ENCODE measurements at regions not wholly inside any gene's neighbourhood (a gene's known extent, or its start where the extent isn't known, plus 50 kb on each side); places are given as distances from the start of the nearest gene placed in this dataset.

DNA sequence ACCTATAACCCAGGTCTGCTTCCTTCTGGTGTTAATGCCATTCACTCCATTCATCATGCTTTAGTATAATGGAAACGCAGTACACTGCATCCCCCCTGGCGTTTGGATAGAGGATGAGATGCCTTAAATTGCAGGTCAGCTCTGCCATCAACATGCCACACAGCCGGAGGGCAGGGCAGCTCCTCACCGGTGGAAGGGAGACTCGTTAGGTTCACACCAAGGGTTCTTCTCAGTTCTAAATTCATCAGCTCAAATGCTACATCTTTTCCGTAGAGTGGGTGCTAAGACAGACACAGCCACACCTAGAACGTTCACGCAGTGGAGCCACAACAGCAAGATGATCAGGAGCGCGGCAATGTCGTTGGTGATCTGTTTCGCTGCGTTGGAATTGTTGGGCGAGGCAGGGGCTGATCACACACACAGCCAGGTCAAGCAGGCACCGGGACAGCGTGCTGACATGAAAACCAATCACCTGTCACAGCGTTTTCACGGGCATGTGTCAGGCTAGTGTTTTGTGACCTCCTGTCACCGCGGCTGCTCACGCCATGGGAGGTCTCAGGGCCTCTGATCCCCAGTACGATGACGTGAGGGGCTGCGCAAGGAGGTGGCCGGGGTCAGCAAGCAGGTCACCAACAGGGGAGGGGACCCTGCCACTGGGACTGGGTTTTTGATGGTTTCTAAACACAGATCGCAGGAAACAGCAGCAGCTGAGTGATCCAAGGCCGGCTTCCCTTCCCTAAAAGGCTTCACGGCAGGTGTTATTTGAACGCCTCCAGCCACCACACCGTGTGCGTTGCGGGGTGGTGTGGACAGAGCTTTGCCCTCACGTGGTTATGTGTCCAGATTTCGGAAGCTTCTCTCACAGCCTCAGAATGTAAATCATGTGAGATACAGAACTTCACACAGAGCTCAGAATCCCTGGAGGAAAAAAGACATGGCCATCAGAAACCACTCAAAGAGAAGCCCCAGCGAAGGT, 94.3 kb upstream of the IRS2 start:
- no peak for DNase-seq

GRCh38 chr13:109879338-109879737, 93.0 kb upstream of the IRS2 start:
- no peak for DNase-seq

- no peak for DNase-seq
Observed at GRCh38 chr13:109877809-109878208, 91.4 kb upstream of the IRS2 start.

- DNase-seq: no peak
Observed at GRCh38 chr13:109875746-109876145, 89.4 kb upstream of the IRS2 start.

DNA sequence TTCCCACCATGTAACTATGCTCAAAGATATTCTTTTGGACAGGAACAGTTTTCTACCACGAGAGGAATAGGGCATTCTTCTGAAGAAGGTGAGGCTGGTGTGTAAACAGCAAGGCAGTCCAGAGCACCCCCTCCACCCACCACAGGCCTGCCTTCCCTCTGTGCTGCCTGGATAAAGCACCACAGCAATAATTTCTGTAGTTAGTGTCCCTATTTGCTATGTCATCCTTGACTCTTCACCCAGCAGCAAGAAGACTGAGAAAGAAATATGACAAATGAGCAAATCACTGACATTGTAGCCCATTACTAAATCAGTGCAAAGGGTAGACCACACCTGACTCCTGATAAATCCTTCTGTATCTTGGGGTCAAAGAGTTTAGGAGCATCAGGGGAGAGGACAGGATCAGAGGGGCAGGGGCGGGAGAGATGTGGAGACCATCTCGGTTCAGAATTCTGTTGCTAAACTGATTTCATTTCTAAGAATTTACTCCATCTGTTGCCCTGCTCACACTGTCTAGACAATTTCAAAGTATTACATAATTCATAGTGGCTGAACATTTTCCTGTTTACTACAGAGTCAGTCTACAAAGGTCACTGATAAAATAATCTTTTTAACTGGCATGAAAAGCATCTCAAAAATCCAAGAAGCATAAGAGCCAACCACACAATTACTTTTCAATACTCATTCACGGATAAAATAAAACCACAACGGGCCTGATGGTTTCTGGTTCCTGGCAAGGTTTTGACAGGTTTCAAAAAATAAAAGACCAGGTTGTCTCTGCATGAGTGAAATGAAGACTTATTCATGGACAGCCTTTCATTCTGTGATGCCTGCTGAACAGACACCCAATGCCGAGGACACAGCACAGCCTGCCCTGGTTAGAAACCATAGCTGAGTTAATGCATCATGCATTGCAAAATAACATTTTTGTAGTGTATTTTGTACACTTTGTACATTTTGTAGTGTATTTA, 88.4 kb upstream of the IRS2 start:
- DNase-seq: no peak

DNA sequence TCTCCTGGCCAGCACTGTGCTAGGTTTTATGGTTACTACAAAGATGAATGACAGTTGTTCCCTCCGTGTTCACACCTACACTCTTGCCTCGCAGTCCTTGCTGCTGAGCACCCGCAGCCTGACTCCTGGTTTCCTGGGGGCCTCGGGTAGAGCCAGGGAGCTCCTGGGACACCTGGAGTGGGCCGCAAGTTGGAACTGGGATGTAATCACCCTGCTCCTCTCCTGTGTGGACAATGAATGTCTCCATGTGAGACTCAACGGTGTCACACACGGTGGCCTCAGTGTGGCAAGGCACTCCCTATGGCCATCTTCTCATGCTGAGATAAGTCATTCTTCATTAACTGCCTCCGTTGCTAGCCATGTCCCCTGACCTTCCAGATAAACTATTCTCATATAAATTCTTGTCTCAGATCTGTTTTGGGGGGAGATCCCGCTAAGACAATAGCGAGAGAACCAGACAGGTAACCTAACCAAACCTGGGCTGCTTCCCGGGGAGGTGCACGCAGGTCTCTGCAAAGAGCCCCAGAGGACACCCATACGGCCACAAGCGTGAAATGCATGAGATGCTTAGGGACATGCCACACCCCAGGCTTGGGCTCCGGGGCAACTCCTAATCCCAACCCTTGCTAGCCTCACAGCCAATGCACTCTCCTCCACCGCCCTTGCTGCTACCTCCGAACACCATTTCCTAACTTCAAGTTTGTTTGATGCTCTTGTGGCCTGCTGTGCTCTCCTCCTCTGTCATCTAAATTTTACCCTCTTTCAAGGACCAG, 87.2 kb upstream of the IRS2 start:
- no peak for DNase-seq

DNA sequence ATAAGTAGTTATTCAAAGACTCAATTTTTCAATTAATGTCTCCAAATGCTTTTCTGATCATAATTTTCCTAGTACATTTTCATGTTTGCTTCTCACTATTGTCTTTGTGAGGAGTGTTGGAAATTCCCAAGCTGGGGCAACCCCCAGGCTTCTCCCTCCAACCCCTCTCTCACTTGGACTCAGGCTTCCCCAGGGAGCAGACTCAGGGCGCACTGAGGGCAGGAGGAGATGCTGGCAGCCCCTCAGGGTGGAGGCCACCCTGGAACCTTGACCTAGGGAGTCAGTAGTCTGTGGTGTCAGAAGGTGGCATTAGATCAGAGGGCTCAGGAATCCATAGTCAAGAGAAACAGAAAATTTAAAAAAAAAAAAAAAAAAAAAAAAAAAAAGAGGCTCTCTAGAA, 86.5 kb upstream of the IRS2 start:
- no peak for DNase-seq

GRCh38 chr13:109870696-109871370, 84.5 kb upstream of the IRS2 start:
- DNase-seq: no peak

DNA sequence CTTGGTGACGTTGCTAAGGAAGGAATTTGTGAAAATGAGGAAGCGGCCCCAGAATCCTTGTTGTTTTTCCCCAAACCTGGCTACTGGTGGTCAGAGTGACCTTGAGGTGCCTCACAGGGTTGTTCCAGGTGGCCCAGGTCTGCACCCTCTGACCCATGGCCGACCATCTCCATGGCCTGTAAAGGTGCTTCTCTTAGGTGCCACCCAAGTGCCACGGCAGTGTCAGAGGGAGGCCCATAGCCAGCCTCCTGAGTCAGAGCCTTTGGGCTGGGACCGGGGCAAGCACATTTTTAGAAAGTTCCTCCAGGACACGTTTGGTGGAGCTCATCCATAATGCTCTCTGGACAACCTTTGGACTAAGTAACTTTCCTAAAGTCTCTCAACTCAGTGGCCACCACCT, 83.9 kb upstream of the IRS2 start:
- no peak for DNase-seq

GRCh38 chr13:109869312-109870237, 83.2 kb upstream of the IRS2 start:
- peak in 6 of 14 donors; percentile 2 to 48 (median 28) for DNase-seq

DNA sequence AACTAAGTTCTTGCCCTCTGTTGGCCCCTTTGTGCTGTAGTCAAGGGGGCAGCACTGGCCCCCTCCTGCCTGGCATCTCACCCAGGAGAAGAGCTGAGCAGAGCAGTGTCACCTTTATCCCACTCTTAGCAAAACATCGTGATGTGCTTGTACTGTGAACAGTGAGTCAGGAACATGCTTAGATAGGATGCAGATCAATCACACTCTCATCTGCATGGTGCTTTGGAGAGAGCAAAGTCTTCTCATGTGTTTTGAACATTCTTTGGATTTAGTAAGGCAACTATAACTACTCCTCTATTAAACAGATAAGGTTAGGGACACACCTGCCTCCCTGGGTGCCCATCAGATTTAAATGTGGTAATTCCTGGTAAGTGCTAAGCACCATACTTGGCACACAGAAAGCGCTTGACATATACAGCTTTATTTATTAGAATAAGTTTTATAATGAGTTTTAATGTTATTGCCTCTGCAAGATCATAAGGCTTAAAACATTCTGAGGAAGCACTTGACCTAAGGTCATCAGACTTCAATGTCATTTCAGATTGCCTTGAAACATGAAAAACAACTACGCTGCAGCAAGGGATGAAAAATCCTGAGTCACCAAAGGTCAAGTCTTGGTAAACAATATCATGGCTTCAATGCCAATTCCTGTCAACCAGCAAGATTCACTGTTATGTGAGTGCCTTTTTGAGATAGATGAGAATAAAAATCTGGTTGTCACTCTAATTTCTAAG, 82.4 kb upstream of the IRS2 start:
- DNase-seq: no peak

GRCh38 chr13:109867766-109868165, 81.4 kb upstream of the IRS2 start:
- DNase-seq: no peak

DNA sequence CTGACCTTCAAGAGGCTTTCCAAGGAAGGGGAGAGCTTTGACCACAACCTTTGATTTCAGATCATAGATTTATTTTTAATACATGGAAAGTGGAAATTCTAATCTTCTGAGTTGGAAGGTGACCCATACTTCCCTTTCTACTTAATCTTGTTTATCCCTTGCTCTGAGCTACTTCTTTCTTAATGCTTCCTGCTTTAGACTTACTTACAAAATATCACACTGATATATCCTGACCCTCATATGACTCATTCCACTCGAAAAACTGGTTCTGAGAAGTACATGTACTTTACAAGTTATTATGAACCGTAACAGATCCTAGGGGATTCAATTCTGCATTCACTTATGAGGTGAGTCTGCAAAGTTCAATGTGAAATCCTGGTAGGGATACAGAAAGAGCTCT, 76.2 kb upstream of the IRS2 start:
- DNase-seq: no peak

DNA sequence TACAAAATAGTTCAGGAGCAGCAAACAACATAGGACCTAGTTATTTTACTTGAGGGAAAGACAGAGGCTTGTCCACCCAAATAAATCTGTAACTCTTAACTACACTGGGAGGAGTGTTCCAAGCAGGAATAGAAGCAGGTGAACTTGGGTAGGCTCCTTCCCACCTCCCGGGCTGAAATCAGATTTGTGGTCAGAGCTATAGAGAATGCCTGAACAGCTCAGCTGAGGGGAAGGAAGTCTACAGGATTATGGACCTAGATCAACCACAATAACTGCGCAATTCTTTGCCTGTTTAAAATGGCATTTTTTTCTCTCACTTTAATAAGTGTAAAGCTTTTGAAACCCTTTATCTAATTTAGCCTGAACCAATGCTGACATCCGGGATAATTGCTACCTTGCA, 73.5 kb upstream of the IRS2 start:
- DNase-seq: no peak

DNA sequence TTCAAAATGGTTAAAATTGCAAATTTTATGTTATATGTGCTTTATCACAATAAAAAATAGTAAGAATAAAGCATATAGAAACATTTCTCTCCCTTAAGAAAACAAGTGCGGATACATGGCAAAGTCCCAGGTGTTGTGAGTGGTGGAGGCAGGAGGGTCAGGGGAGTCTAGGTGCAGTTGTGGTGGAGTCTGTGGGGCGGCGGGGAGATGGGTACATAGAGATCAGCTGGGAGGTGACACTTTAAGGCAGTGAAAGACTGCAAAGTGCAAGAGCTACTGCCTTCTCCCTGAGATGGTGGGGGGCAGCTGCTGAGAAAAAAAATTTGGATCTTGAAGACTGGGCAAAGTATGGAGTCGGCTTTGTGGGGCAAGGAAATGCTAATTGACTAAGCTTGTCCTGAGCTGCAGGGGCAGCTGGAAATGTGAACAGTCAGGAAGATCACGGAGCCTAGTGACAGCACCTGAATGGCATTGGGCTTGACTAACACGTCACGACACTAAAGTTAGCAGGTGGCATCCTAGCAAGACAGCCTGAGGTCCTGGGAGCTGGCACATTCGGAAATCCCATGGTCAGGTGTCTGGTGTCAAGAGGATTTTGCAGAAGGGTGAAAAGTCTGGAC, 72.9 kb upstream of the IRS2 start:
- no peak for DNase-seq

DNA sequence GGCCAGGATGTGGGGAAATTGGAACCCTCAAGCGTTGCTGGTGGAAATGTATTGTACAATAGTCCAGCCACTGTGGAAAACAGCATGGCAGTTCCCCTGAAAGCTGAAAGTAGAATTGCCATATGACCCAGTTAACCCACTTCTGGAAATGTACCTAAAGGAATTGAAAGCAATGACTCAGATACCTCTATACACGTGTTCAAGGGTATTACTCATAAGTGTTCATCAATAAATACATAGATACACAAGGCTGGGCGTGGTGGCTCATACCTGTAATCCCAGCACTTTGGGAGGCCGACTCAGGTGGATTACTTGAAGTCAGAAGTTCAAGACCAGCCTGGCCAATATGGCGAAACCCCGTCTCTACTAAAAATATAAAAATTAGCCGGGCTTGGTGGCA, 71.9 kb upstream of the IRS2 start:
- DNase-seq: no peak

GRCh38 chr13:109857803-109858202, 71.4 kb upstream of the IRS2 start:
- no peak for DNase-seq

DNA sequence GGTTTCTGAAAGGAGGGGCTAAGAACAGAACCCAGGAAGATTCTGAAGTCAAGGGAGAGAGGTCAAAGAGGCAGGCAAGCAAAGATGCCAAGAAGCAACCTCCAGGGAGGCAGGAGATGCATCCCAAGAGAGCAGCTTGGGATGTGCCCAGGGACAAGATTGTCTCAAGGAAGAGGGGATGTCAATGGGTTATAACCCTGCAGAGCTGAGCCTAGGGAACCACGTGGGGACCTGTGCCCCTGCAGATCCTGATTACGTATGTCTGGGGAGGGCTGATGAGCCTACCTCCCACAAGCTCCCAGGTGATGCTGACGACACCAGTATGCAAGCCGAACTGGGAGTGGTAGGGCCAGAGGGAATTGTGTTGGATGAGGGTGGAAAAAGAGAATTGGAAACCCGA, 70.9 kb upstream of the IRS2 start:
- DNase-seq: no peak

DNA sequence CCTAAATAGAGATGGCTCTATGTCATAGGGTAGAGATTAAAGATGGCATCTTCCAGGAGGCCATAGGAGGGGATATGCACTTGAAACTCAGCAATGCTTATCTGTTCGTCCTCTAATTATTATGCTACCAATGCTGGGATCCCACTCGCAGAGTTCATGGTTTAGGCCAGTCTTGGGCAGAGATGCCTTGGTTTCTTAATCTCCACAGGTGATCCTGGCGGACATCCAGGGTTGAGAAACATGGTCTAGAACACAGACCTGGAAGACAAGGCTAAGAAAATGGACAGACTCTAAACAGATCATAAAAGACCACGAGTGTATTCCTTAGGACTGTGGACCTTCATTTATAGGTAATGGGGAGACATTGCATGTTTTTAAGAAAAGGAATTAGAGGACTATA, 70.0 kb upstream of the IRS2 start:
- DNase-seq: no peak

GRCh38 chr13:109853153-109853552, 66.8 kb upstream of the IRS2 start:
- DNase-seq: no peak
